T-helper 2 cell treated with Interferon-gamma antibody and Interleukin-4, amounts not matched to agents 5 μg/mL and 100 μg/mL, for 36 hours (primary cell): ENCODE measurements at regions not wholly inside any gene's neighbourhood (a gene's known extent, or its start where the extent isn't known, plus 50 kb on each side); places are given as distances from the start of the nearest gene placed in this dataset.

ENCODE experiments used
- DNase-seq: peaks from one replicate; pipeline ENCODE4 v3.0.0; 2021; ENCODE audit warnings: low spot score
- H3K27ac Mint-ChIP-seq: one replicate; pipeline ENCODE4 v1.8.0; 2021; ENCODE audit warnings: mild to moderate bottlenecking, mixed read lengths
- H3K27me3 Mint-ChIP-seq: one replicate; pipeline ENCODE4 v1.8.0; 2021; ENCODE audit warnings: low read depth, mixed read lengths
- H3K36me3 Mint-ChIP-seq: one replicate; pipeline ENCODE4 v1.8.0; 2021; ENCODE audit warnings: low read depth, mixed read lengths
- H3K4me1 Mint-ChIP-seq: one replicate; pipeline ENCODE4 v1.8.0; 2021; ENCODE audit warnings: low read depth, mixed read lengths
- H3K4me3 Mint-ChIP-seq: one replicate; pipeline ENCODE4 v1.8.0; 2022; ENCODE audit warnings: mild to moderate bottlenecking, moderate library complexity, mixed read lengths
- H3K9me3 Mint-ChIP-seq: one replicate; pipeline ENCODE4 v1.8.0; 2021; ENCODE audit warnings: mixed read lengths

- no peak for DNase-seq
- H3K4me3 Mint-ChIP-seq: no peak overlapping the region
- H3K27me3 Mint-ChIP-seq: no peaks in the 10 kb centered on the region
- no peaks in the 10 kb centered on the region for H3K9me3 Mint-ChIP-seq
- no peak overlapping the region for H3K27ac Mint-ChIP-seq
- no peaks in the 10 kb centered on the region for H3K36me3 Mint-ChIP-seq
- H3K4me1 Mint-ChIP-seq: no peaks in the 10 kb centered on the region
Measured at GRCh38 chr9:75408391-75408790, 320.1 kb downstream of the OSTF1 start.

GRCh38 chr9:75410405-75410804, 322.1 kb downstream of the OSTF1 start:
- DNase-seq: no peak
- Mint-ChIP-seq H3K27ac (no peak overlapping the region), H3K4me3 (no peak overlapping the region), H3K27me3 (no peaks in the 10 kb centered on the region), H3K9me3 (no peaks in the 10 kb centered on the region), H3K36me3 (no peaks in the 10 kb centered on the region), H3K4me1 (no peaks in the 10 kb centered on the region)

DNA sequence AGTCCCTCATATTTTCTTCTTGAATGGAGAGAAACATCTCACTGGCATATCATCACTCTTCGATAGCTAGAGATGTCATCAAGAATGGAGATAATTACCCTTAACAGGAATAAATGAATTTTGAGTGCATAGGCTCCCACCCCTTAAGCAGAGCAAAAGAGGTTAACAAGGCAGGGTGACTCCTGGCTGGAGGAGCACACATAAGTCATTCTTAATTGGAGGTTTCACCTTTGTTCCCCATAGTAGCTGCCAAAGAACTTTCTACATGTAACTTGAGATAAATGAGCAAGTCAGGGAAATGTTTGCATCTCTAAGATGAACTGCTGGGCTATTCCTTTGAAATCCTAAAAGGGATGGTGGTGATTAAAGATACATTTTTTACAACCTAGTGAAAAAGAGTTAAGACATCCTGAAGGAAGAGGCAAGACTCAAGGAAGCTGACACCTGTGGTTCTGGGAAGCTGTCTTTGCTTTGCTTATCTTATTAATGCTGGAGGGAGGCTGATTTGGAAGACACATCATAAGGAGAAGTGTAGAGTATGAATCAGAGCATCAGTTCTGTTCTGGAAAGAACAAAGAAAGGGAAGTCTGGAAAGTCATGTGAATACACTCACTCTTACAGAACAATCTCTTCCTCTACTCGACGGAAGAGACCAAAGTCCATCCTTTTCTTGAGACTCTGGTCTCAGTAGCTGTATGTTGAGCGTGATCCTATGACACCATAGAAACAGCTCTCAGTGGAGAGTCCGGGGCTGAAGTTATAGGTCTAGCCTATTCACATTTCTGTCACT, 326.3 kb downstream of the OSTF1 start:
- Mint-ChIP-seq H3K4me1 (no peaks in the 10 kb centered on the region), H3K4me3 (no peak overlapping the region), H3K9me3 (no peaks in the 10 kb centered on the region), H3K36me3 (no peaks in the 10 kb centered on the region), H3K27ac (no peak overlapping the region), H3K27me3 (no peaks in the 10 kb centered on the region)
- DNase-seq: no peak

DNA sequence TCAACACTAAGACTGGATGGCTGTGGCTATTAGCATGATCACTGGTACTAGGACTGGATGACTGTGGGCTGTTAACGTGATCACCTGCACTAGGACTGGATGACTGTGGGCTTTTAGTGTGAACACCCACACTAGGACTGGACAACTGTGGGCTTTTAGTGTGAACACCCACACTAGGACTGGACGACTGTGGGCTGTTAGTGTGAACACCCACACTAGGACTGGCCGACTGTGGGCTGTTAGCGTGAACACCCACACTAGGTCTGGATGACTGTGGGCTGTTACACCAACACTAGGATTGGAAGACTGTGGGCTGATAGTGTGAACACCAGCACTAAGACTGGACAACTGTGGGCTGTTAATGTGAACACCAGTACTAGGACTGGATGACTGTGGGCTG, 329.2 kb downstream of the OSTF1 start:
- no peak for DNase-seq
- no peaks in the 10 kb centered on the region for H3K4me1 Mint-ChIP-seq
- H3K9me3 Mint-ChIP-seq: no peaks in the 10 kb centered on the region
- H3K27ac Mint-ChIP-seq: no peak overlapping the region
- no peak overlapping the region for H3K4me3 Mint-ChIP-seq
- H3K36me3 Mint-ChIP-seq: no peaks in the 10 kb centered on the region
- H3K27me3 Mint-ChIP-seq: no peaks in the 10 kb centered on the region

DNA sequence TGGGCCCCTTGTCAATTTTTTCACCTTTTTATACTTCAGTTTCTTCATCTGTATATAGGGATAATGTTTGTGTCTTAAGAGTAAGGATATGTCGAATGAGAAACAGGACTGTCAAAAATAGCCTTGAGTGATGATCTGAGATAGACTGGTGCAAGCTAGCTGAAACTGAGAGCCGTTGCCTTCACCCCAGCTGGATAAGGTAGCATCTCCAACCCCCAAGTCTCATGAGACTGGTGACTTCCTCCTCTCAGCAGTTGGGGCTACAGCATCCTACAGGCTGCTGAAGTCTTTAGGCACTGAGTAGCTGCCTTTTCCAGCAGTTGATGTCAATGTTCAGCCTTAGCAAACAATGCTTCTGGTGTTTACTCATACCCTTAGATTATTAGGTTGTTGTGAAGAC, 330.2 kb downstream of the OSTF1 start:
- Mint-ChIP-seq H3K27ac (no peak overlapping the region), H3K36me3 (no peaks in the 10 kb centered on the region), H3K4me1 (no peaks in the 10 kb centered on the region), H3K27me3 (no peaks in the 10 kb centered on the region), H3K4me3 (no peak overlapping the region), H3K9me3 (no peaks in the 10 kb centered on the region)
- DNase-seq: no peak

DNA sequence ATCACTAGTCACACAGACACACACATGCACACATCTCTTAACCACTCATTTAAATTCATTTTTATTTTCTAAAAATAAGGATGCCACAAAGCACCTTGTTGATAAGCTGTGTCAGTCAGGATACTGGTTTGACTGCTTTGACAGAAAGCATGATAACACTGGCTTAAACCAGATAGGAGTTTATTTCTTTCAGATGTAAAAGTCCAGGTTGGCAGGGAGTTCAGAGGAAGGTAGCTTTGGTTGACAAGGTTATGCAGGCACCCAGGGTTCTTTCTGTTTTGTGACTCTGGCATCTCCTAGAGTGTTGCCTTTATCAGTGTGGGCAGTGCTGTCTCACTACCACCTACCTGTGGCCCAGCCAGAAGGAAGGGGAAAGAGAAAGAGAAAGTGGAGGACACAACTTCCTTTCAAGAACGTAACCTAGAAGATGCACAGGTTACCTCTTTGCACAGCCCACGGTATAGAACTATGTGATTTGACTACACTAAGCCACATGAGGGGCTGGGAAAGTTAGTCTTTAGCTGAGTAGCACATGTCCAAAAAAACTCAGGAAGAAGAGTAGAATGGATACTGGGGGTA, 334.7 kb downstream of the OSTF1 start:
- Mint-ChIP-seq H3K27ac (no peak overlapping the region), H3K4me3 (no peak overlapping the region), H3K9me3 (no peaks in the 10 kb centered on the region)

DNA sequence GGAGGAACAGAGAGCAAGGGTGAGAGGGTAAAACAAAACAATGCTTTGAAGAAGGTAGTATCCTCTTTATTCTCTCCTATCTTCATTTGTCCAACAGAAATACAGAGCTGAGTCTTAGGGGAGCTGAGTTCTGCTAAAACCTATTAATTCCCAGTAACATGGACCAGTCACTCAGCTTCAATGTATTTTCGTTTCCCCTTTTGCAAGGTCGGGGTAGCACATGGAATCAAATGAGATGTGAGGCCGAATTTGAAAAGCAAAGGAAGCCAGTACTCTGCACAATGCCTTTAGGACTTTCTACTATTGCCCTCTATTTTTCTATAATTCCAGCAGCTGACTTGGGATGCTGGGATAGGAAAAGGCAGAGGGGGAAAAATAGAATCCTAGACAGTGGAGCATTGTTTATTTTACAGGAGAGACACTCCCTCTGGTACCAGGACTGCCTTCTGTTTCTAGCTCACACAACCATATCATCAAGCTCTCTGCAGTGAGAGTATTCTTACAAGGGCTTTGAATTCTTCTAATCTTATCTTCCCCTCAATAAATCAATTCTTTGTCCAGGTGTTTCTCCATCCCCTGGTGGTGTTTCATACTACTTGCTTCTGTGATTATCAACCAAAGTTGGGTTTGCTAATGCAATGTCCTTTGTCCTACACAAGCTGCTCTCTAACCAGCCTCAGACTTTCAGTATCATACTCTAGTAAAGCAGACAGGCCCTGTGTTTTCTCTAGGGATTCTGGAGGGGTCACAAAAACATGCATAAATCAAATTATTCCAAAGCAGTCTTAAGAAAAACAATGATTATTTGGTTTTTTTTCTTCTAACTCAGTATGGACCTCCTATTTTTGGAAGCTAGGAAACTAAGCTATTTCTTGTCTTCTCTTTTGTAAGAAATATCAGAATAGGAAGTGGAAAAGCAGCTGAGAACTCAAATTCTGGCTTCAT, 341.5 kb downstream of the OSTF1 start:
- H3K36me3 Mint-ChIP-seq: no peaks in the 10 kb centered on the region
- H3K9me3 Mint-ChIP-seq: no peaks in the 10 kb centered on the region
- H3K4me3 Mint-ChIP-seq: no peak overlapping the region
- H3K27me3 Mint-ChIP-seq: no peaks in the 10 kb centered on the region
- DNase-seq: no peak
- no peaks in the 10 kb centered on the region for H3K4me1 Mint-ChIP-seq
- no peak overlapping the region for H3K27ac Mint-ChIP-seq

More for the DNA sequence above, 334.7 kb downstream of the OSTF1 start:
- Mint-ChIP-seq H3K27me3 (no peaks in the 10 kb centered on the region), H3K4me1 (no peaks in the 10 kb centered on the region), H3K36me3 (no peaks in the 10 kb centered on the region)
- no peak for DNase-seq

GRCh38 chr9:75431375-75431774, 343.1 kb downstream of the OSTF1 start:
- Mint-ChIP-seq H3K4me1 (no peaks in the 10 kb centered on the region), H3K27me3 (no peaks in the 10 kb centered on the region)
- DNase-seq: no peak

DNA sequence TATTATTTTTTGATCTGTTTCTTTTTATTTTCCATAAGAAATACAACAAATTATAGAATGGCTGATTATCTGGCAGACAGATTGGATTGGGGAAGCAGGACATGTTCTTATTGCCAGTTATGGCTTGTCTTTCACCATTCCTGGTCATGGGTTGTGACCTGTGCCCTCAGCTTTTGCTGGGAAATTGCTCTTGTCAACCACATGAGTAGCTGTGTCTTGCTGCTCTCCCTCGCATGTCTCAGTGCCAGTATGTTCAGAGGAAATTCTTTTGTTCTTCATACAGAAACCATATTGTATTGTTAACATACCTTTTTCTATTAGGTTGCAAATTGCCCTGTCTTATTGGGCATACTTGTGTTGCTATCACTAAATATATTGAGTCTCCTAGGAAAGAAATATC, 344.1 kb downstream of the OSTF1 start:
- H3K9me3 Mint-ChIP-seq: no peaks in the 10 kb centered on the region
- H3K4me3 Mint-ChIP-seq: no peak overlapping the region
- DNase-seq: no peak
- no peaks in the 10 kb centered on the region for H3K27me3 Mint-ChIP-seq
- no peak overlapping the region for H3K27ac Mint-ChIP-seq
- H3K36me3 Mint-ChIP-seq: no peaks in the 10 kb centered on the region
- no peaks in the 10 kb centered on the region for H3K4me1 Mint-ChIP-seq

More at GRCh38 chr9:75431375-75431774, 343.1 kb downstream of the OSTF1 start:
- Mint-ChIP-seq H3K4me3 (no peak overlapping the region), H3K9me3 (no peaks in the 10 kb centered on the region), H3K27ac (no peak overlapping the region), H3K36me3 (no peaks in the 10 kb centered on the region)

DNA sequence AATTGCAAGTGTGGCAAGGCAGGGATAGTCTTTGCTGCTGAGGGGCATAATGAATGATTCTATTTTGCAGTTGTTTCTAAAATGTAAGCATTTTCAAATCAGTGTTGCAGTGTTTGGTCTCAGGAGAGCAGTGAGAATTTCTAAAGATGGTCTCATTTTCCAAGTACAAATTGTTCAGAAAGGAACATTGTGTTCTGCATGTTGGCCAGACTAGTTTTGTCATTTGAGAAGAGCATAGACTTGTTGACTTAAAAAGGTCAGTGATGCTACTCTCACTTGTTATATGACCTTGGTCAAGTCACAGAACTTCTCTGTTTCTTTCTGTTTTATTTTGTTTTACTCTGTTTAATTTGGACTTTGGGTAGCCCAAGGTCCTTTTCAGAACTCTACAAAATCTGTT, 344.6 kb downstream of the OSTF1 start:
- Mint-ChIP-seq H3K4me3 (no peak overlapping the region), H3K27me3 (no peaks in the 10 kb centered on the region), H3K36me3 (no peaks in the 10 kb centered on the region), H3K27ac (no peak overlapping the region), H3K9me3 (no peaks in the 10 kb centered on the region), H3K4me1 (no peaks in the 10 kb centered on the region)
- DNase-seq: no peak

GRCh38 chr9:75438716-75439115, 350.4 kb downstream of the OSTF1 start:
- Mint-ChIP-seq H3K27ac (no peak overlapping the region), H3K9me3 (no peaks in the 10 kb centered on the region), H3K4me1 (peaks cover 2% of the 10 kb centered on the region), H3K27me3 (no peaks in the 10 kb centered on the region), H3K4me3 (no peak overlapping the region), H3K36me3 (no peaks in the 10 kb centered on the region)
- no peak for DNase-seq

DNA sequence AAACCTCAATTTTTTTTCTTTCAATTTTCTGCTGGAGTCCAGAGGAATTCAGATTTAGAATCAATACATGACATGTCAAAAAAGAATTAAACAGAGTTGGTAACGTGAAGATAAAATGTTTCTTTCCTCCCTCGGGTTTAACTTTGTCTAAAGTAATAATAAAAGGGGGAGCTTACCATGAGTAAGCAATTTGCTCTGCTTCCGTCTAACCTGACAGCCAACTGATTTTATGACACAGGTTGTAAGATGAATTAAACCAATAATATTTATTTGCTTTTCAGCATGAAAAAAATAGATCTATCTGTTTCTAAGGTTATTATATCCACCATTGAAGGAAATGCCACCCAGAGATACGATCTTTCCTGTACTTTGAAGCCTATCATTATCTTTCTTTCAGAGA, 352.6 kb downstream of the OSTF1 start:
- Mint-ChIP-seq H3K36me3 (no peaks in the 10 kb centered on the region), H3K27me3 (no peaks in the 10 kb centered on the region), H3K4me3 (no peak overlapping the region), H3K4me1 (peaks cover 5% of the 10 kb centered on the region), H3K27ac (no peak overlapping the region), H3K9me3 (peaks cover 4% of the 10 kb centered on the region)
- DNase-seq: no peak

DNA sequence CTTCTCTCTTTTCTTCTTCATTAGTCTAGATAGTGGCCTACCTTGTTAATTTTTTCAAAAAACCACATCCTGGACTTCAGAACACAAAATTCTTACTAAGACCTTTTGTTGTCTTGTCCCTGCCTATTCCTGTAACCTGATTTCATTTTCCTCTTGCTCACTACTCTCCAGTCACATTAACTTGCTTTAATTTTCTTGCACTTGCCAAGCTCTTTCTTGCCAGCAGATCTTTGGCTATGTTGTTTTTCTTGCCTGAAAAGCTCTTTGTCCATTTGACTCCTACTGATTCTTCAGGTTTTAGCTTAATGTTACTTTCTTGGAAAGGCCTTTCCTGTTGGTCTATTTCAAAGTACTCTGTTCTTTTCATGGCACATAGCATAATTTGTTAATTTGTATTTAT, 356.8 kb downstream of the OSTF1 start:
- Mint-ChIP-seq H3K9me3 (peaks cover 4% of the 10 kb centered on the region), H3K27ac (no peak overlapping the region), H3K4me1 (peaks cover 5% of the 10 kb centered on the region), H3K36me3 (no peaks in the 10 kb centered on the region), H3K4me3 (no peak overlapping the region), H3K27me3 (no peaks in the 10 kb centered on the region)
- no peak for DNase-seq

GRCh38 chr9:75447281-75447680, 359.0 kb downstream of the OSTF1 start:
- H3K27me3 Mint-ChIP-seq: no peaks in the 10 kb centered on the region
- peaks cover 4% of the 10 kb centered on the region for H3K9me3 Mint-ChIP-seq
- H3K4me1 Mint-ChIP-seq: peaks cover 2% of the 10 kb centered on the region
- DNase-seq: no peak
- no peaks in the 10 kb centered on the region for H3K36me3 Mint-ChIP-seq
- no peak overlapping the region for H3K4me3 Mint-ChIP-seq
- no peak overlapping the region for H3K27ac Mint-ChIP-seq
